ENCODE measurements at regions not wholly inside any gene's neighbourhood (a gene's known extent, or its start where the extent isn't known, plus 50 kb on each side); places are given as distances from the start of the nearest gene placed in this dataset.

DNA sequence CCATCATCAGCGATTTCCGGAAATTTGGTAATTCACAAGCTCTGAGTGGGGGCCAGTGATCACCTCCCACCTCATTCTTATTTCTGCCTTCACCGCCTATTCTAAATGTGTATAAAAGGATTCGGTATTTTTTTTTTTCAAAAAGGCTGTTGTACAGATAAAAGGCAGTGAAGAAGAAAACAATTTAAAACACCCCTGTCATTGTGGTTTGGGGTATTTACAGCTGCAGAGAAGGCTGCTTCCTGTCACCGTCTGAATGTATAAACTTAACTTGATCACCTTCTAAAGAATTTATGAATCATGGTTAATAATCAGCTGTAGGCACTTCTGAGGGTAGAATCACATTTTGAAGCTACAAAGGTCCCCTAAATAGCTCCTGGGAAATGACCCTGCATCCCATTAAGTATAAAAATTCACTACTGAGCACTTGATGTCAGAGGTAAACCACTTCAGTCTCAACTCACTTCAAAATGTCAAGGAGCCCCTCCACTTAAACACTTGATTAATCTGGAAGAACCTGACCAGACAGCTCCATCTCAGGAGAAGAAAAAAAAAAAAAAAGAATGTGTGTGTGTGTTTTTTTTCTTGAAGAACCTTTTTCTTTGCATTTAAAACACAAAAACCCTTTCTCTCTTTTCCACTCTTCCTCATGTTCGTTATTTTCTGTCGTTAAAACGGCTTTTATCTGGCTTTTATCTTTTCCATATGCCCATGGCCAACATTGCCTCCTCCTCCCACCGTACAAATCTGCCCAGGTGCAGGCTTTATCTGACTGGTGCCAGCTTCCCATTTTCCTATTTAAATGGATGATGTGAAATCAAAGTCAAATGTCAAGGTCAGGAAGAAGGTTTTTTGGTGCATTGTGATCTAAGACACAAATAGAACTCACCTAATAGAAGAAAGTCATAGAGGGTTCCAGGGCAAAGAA, 291.2 kb downstream of the IRX1 start:
- TF ChIP-seq, protein P1, sequence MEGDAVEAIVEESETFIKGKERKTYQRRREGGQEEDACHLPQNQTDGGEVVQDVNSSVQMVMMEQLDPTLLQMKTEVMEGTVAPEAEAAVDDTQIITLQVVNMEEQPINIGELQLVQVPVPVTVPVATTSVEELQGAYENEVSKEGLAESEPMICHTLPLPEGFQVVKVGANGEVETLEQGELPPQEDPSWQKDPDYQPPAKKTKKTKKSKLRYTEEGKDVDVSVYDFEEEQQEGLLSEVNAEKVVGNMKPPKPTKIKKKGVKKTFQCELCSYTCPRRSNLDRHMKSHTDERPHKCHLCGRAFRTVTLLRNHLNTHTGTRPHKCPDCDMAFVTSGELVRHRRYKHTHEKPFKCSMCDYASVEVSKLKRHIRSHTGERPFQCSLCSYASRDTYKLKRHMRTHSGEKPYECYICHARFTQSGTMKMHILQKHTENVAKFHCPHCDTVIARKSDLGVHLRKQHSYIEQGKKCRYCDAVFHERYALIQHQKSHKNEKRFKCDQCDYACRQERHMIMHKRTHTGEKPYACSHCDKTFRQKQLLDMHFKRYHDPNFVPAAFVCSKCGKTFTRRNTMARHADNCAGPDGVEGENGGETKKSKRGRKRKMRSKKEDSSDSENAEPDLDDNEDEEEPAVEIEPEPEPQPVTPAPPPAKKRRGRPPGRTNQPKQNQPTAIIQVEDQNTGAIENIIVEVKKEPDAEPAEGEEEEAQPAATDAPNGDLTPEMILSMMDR (IDR thresholded peaks at IDR 0.05; ENCODE audit: low read depth, low read length): no peak
- DNase-seq (ENCODE audit: low read depth, low spot score): no peak
- in situ Hi-C loops (cut with HindIII; ENCODE audit: low sequenced_read_pairs): no loop called here
- no peak overlapping the region for H3K4me3 ChIP-seq (ENCODE audit: low read depth, low read length)

DNA sequence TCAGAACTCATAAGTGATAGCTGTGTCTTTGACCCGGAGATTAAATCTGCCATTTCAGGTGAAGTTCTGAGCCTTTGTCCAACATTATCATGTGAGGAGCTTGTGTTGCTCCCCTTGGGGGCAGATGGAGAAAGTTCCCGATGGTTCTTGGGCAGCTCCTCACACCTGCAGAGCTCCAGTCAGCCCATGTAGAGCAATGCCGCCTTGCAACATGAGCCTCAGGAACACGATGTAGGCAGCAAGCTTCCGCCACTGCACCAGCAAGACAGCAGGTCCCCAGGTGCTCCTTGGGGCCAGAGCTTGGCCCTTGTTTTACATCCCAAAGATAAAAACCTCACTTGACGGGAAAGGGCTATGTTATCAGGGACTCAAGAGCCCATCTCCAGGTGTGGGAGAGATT, 292.7 kb downstream of the IRX1 start:
- H3K4me3 ChIP-seq (ENCODE audit: low read depth, low read length): no peak overlapping the region
- DNase-seq (ENCODE audit: low read depth, low spot score): no peak
- TF ChIP-seq, protein P1 (IDR thresholded peaks at IDR 0.05; ENCODE audit: low read depth, low read length): no peak
- in situ Hi-C loops (cut with HindIII; ENCODE audit: low sequenced_read_pairs): no loop called here

DNA sequence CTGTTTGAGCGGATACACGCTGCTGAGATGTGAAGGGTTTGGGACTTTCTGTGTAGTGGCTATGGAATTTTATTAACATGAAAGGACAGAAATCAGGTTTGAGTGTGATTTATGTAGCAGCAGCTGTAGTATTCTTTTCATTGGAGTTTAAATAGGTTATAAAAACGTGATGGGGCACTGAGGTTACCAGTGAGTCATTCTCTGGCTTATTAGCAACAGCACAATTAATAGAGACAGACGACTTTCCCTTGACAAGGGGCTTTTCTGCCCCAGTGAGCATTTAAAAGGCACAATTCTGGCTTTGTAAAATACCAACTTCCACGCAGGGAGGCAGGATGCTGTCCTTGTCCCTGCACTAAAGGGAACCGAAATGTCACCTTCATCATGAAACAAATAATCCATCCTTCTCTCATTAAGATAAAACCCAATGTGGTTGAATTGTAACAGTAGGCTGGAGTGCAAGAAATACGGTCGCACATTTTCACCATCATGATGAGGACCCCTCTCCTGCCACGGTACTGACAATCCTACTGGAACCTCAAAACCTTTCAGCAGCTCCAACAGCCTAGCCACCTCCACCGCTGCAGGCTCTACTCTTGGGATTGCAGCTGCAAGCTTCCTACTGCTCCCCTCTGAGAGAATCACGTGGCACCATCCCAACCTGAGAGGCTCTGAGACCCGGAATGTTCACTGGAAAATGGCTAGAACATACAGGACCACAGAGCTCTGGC, 293.9 kb downstream of the IRX1 start:
- DNase-seq (ENCODE audit: low read depth, low spot score): no peak
- TF ChIP-seq, protein P1 (IDR thresholded peaks at IDR 0.05; ENCODE audit: low read depth, low read length): no peak
- in situ Hi-C loops (cut with HindIII; ENCODE audit: low sequenced_read_pairs): no loop called here
- H3K4me3 ChIP-seq (ENCODE audit: low read depth, low read length): no peak overlapping the region

DNA sequence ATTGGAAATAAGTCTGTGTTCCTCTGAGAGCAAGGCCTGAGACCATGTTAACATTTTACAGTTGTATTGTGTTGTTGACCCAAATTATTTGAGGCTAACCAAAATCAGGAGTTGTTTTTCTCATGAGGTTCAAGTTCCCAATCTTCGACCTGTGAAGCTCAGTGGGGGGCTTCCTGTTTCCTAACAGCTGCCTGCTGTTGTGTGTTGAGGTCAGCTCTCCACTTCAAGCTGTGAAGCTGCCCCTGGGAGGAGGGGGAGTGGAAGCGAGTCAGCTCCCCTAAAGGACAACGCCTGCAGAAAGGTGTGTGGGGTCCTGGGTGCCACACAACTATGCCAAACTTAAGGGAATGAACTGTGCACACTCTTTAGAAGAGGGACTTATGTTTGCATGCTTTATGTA, 295.5 kb downstream of the IRX1 start:
- TF ChIP-seq, protein P1 (IDR thresholded peaks at IDR 0.05; ENCODE audit: low read depth, low read length): no peak
- no peak for DNase-seq (ENCODE audit: low read depth, low spot score)
- in situ Hi-C loops (cut with HindIII; ENCODE audit: low sequenced_read_pairs): no loop called here
- no peak overlapping the region for H3K4me3 ChIP-seq (ENCODE audit: low read depth, low read length)

DNA sequence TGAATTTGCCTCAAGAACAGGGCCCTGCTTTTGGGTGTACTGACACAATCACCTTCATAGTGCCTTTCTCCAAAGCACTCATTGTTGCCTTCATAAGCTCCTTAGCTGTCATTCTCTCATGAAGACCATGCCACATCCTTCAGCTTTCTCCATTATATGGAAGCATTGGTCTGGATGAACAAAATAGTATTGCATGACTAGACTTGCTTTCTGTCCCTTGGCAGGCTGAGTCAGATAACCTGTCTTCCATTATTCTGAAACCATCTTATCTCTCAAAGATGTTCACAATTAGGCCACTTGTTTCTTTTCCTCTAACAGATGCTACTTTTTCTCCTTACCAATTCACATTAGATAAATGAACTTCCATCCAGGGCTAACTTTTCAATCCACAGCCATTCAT, 297.9 kb downstream of the IRX1 start:
- TF ChIP-seq, protein P1 (IDR thresholded peaks at IDR 0.05; ENCODE audit: low read depth, low read length): no peak
- no peak overlapping the region for H3K4me3 ChIP-seq (ENCODE audit: low read depth, low read length)
- no peak for DNase-seq (ENCODE audit: low read depth, low spot score)
- in situ Hi-C loops (cut with HindIII; ENCODE audit: low sequenced_read_pairs): no loop called here

DNA sequence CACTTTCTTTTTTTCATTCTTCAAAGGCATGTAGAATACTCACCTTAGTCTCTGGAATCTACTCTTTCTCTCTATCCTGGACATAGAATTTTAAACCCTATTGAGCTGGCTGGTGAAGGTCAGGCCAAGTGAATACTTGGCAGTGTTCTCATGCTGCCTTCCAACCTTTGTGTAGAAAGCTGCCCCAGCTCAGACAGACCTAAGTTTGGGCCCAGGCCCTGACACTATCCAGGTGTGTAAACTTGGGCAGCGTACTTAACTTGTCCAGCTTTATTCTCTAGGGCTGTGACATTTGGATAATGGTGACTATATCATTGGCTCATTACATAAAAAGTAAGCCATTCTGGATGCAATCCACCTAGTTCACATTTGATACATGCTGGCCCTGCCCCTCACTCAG, 298.3 kb downstream of the IRX1 start:
- DNase-seq (ENCODE audit: low read depth, low spot score): no peak
- H3K4me3 ChIP-seq (ENCODE audit: low read depth, low read length): no peak overlapping the region
- TF ChIP-seq, protein P1 (IDR thresholded peaks at IDR 0.05; ENCODE audit: low read depth, low read length): no peak
- in situ Hi-C loops (cut with HindIII; ENCODE audit: low sequenced_read_pairs): no loop called here

Data from astrocyte of the spinal cord (primary cell).